GM18508 (cell line): ENCODE measurements at regions not wholly inside any gene's neighbourhood (a gene's known extent, or its start where the extent isn't known, plus 50 kb on each side); places are given as distances from the start of the nearest gene placed in this dataset.
"Not testable (repeated sequence)": the region's sequence is repeated elsewhere in the genome, so short reads cannot be mapped to it uniquely, and the experiment has no call there.

Source experiments
- ATAC-seq: cut with Tn5 transposase; IDR thresholded peaks from one replicate; pipeline ENCODE4 v1.9.1; 2021; ENCODE audit warnings: moderate number of reproducible peaks; ENCODE audit not compliant: insufficient read depth, unreplicated experiment

DNA sequence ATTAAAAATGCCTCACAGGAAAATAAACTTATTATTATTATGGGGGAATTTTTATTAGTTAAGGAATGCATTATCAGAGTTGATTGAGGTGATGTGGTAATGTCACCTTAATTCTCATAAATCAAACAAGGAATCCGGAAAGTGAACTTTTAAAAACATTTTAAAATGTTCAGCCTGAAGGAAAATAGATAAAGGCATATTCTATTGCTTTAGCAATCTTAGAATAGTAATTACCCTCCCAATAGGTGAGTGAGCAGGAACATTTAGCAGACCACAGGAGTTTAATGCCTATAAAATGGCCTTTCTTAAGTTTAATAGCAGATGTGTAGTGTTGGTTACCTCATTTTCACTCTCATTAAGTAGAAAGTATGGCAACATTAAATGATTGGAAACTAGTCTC, 160.9 kb upstream of the MAD2L1 start:
- ATAC-seq, result no peak

DNA sequence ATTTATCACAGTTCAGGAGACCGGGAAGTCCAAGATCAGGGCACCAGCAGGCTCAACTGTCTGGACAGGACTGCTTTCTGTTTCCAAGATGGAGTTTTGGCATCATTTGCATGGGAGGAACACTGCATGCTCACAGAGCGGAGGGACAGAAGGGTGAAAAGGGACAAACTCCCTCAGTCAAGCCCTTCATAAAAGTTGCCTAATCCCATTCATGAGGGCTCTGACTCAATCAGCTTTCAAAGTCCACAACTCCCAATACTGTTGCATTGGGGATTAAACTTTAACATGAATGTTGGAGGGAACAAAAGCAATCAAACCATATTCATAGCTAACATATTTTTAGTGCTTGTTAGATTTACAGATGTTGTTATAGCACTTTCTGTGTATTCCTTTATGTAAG, 158.9 kb upstream of the MAD2L1 start:
- no peak for ATAC-seq

DNA sequence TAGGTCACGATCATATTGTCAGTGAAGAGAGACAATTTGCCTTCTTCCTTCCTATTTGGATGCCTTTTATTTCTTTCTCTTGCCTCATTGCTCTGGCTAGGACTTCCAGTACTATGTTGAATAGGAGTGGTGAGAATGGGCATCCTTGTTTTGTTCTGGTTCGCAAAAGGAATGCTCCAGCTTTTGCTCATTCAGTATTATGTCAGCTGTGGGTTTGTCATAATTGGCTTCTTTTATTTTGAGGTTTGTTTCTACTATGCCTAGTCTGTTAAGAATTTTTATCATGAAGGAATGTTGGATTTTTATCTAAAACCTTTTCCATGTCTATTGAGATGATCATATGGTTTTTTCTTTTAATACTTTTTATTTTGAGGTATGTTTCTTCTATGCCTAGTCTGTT, 152.3 kb upstream of the MAD2L1 start:
- no peak for ATAC-seq

DNA sequence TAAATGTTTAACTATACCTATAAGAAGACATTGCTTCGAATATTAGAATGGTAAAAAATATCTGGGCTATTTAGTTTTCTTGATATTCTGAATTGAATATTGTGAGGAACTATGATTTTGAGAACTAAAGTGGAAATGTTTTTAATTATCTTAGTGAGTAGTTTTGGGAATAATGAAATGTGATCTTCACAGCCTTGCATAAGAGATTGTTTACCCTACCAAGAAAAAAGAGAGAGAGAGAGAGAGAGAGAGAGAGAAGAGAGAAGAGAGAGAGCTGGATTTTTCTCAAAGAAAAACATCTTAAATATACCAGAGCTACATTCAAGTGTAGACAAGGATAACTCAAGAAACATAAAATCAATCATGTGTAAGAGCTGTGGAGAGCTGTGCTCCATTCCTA, 148.7 kb upstream of the MAD2L1 start:
- no peak for ATAC-seq

DNA sequence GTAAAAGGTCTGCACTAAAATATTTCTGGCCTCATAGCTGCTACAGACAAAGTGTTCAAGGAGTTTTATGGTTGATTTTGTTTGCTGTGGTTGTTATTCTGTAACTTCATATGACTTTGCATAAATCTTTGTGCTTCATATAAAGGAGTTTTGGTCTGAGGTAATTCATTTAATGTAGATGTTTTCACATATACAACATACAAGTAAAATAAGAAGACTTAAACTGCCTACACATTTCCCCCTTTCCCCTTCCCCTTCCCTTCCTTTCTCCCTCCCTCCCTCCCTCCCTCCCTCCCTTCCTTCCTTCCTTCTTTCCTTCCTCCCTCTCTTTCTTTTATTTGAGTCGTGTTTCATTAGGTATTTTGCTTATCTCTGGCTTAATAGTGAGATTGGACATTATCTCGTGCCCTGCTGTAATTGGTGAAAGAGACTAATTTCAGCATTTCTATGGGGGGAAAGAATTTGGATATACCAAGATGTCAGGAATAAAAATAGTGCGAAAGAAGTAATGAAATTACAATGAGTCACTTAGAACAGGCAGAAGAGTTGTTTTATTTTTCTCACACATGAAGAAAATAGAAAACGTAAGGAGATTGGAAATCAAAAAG, 144.9 kb upstream of the MAD2L1 start:
- no peak for ATAC-seq

DNA sequence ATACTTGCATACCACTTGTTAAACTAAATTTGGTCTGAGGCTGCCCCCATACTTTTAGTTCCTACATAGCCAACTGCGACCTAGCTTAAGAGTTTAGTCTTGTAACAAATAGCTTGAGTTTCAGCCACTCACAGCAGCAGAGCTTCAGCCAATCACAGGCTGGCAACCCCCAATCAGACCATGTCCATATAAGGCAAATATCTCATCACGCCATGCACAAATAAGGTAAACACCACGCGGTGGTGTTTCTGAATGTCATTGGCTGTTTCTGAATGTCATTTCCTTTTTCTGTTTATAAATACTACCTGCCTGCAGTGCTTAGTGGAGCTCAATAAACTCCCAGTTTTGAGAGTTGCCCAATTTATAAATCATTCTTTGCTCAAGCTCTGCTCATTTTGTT, 143.1 kb upstream of the MAD2L1 start:
- ATAC-seq, result no peak

DNA sequence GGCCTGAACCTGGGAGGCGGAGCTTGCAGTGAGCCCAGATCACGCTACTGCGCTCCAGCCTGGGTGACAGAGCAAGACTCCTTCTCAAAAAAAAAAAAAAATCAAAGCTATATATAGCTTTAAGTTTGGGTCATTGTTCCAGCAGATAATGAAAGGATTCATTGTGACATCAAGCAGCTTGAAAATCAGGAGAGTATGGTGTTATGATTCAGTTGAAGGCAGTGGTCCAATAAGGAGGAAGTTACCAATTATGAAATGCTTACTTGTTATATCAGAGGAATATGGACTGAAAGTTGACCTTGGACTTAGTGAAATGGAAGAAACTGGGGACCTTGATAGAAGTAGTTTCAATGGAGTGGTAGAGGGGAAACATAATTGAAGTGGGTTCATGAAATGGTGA, 140.4 kb upstream of the MAD2L1 start:
- ATAC-seq, result no peak

DNA sequence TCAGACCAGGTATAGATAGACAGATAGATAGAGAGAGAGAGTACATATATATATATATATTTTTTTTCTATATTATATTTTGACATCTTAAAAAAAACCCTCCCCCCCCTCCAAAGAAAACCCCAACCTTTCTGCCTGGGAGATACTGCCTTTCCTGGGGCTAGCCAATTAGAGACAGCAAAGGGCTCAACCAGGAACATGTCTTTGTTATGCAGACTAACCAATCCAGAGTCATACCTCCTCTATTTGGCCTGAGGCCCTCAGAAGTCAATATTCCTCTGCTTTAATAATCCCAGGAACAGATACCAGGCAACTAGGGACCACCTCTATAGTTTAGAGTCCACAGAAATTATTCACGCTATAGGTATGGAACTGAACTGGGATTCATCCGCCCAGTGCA, 135.6 kb upstream of the MAD2L1 start:
- ATAC-seq, result no peak

DNA sequence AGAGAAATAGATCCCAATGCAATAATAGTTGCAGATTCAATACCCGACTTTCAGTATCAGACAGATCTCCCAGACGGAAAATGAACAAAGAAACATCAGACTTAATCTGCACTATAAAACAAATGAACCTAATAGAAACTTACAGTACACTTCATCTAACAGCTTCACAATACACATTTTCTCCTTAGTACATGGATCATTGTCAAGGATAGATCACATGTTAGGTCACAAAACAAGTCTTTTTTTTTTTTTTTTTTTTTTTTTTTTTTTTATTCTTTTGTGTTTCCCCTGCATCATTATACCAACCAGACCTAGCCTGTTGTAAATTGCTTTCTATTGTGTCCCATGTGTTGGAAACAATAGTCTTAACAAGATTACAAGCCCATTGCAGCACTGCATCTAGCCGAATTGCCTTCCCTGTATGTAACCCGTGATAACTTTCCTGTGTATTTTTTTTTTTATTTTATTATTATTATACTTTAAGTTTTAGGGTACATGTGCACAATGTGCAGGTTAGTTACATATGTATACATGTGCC, 134.0 kb upstream of the MAD2L1 start:
- ATAC-seq, result not testable (repeated sequence)

DNA sequence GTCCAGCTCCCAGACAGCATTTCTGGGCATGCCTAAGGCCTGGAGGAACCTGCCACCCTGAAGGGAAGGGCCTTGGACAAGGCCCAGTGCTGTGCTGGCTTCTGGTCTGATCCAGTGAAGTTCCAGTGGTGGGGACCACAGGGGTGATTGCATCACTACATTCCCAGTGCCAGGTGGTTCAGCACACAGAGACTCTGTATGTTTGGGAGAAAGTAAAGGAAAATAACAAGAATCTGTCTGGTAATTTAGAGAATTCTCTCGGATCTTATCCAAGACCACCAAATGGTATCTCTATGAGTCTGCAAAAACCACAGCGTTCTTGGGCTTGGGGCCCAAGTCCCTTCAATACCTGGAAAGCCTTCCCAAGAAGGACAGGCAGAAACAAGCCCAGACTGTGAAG, 131.8 kb upstream of the MAD2L1 start:
- ATAC-seq, result no peak

DNA sequence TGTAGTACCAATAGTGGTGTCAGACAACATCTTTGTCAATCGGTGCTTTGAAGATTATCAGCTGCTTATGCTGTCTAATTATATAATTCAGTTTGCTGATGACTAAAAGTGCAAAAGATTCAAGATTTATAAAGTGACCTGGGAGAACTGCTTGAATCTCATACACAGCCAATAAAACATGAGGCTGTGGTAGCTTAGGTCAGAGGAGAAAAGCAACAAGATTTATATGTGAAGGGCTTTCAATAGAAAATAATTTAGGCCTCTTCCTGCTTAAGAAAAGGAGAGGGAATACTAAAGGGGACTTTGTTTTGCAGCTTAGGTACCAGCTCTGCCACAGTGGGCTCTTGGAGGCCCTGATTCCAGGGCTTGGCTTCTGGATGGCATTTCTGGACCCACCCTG, 111.0 kb upstream of the MAD2L1 start:
- ATAC-seq, result no peak

DNA sequence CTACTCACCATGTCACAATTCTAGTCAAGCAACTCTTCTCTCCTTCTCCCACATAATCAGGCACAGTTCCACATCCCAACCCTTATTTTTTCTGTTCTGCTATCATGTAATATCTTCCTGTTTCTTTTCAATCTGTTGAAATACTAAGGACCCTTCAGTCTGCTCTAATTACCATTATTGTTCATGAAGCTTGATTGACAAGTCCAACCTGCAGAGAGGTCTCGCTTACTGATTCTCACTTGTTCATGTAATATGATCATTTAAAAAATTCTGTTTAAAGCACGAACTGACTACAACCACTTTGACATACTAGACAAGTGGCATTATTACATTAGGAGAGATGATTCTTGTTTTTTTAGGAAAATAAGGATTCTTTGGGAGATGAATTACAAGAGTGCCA, 108.6 kb upstream of the MAD2L1 start:
- no peak for ATAC-seq

DNA sequence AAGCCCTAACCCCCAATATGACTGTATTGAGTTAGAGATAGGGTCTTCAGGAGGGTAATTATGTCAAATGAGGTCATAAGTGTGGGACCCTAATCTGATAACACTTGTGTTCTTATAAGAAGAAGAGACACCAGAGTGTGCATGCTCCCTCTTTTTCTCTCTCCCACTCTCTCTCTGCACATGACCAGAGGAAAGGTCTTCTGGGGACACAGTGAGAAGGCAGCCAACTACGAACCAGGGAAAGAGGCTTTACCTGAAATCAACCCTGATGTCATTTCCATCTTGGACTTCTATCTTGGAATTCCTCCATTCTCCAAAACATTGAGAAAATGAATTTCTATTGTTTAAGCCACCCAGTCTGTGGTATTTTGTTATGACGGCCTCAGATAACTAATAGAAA, 97.2 kb upstream of the MAD2L1 start:
- no peak for ATAC-seq

DNA sequence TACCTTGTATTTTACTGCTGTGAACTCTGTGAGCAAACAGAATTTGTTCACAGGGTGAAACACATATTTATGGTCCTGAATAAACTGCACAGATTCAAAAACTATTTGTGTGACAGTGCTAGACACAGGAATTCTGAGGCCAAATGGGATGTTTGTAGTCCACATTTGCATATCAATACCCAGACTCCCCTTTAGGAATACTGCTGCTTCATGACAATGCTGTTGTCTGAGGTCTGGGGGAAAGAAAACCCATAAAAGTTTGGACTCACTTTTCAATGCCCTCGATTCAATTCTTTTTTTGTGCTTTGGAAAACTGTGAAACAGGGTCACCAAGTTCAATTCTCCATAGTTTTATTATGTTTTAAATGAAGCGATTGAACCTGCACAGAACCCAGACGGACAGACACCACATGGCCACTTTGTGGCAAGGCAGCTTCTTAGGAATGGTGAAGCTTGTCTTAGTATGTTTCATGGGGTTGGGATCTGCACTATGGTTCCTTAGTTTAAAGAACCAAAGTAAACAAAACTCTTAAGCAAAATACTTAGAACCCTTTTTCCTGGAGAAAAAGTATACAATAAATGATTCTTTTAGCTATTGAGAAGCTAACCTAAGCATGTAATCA, 92.3 kb upstream of the MAD2L1 start:
- ATAC-seq, result no peak

DNA sequence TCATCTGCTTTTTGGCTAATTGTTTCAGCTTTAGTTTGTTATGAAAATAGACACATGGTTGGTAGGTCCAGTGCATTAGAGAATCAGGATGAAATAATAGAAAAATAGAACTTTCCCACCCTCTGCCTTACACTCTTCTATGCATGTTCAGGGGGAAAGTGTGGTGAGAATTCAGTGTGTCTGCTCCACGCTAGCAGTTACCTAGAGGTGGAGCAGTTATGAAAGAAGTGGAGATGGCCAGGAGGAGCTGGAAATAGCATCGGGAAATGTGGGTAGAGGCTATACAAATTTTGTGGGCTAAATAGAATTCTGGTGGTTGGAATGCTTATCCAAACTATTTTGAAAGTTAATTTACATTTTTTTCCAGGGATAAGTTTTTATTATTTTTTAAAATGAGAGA, 91.4 kb upstream of the MAD2L1 start:
- no peak for ATAC-seq

DNA sequence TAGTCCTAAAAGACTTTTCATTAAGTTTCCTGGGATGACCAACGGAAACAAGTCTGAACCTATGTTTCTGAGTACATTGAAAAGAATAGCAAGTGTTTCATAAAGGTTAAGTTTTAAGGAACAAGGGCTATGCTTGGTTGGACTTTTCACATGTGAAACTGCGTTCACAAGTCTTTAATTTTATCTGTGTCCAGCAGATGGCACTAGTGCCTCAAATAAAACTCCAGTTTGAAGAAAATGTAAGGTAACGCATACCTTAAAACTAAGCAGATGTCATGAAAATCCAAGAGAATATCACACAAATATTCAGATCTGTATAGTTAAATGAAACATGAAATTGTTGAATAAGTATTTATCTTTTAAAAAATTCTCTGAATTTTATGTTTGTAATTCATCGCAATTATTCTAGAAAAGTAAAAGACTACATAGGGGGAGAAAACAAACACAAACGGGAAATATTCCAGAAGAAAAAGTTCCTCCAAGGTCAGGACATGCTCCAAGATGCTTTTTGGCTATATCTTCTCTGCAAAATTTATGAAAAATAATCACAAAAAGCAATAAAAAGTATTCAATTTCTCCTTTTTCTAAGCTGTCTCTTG, 89.6 kb upstream of the MAD2L1 start:
- no peak for ATAC-seq

DNA sequence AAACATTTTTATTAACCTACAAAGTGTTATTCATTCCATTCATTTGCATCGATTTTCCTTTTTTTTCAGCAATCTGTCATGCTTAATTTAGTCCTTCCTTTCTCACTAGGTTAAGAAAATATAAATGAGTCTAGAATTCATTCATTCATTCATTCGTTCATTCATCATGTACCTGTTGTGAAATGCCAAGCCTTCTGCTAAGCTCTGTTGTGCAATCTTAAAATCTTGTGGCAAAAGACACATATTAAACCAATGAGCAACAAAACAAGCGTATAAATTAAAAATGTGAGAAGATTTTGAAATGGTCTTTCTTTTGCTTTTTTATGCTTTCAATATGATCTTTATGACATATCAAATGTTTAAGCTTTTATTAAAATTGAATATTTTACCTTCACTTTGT, 88.6 kb upstream of the MAD2L1 start:
- ATAC-seq, result no peak

DNA sequence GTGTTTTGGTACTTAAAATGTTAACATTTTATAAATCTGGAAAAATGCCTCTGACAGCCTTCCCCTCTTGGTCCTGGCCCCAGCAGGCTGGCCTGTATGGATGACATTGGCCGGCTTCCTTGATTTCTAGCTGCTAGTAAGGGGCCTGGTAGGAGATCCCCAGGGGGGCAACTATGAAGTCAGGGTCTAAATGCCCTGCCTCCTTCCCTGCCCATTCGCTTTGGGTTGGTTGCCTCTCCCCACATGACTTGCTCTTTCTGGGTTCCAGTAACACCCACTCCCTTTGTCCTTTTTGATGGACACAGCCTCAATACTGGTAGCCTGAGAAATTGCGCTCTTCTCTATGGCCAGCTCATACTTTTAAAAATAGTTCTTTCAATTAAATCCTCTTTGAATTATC, 78.0 kb upstream of the MAD2L1 start:
- no peak for ATAC-seq

DNA sequence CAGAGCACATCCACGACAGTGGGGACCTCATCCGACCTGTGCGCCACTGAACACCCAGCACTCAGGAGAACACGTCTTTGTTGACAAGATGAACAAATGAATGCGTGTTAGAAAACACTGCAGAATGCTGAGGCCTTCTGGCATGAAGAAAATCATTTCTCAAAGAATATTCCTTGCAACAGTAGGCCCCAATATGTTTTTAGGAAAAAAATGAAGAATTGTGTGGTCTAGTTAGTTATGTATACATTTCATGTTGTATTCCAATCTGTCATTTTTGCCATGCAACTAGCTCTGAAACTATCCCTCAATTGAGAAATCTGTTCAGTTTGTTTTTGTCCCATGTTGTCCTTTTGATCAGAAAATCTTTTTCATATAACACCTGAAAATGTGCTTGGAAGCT, 77.4 kb upstream of the MAD2L1 start:
- ATAC-seq, result no peak

DNA sequence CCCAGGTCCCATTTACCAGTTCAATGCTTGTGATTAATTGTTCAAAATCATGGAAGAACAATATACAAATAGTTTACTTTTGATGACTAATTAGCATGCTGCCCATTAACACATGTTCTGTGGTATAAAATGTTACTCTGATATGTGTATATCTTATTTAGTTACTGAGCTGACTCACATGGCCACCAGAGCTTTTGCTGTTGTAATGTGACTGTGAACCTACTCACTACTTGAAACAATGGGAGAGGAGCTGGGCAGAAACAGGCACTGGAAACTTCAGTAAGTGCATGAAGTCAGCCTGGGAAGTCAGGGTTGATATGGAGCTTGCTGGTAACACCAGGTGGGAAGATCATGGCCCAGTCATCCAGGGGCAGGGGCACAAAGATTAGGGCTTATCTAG, 72.7 kb upstream of the MAD2L1 start:
- no peak for ATAC-seq

DNA sequence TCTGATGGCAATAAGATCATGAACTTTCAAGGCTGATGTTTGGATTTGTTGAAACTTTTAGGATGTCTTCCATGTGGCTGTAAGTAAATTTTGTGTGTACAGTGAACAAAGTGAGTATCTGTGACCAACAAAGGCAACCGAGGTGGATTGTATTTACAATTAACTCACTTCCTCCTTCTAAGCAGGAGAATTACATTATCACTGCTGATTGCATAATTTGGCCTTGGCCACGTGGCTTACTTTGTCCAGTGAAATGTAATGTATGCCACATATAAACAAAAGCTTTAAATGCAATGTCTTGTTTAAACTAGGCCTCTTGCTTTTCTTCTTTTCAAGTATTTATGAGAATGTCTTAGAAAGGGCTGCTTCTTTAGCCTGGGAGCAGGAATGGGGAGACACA, 66.3 kb upstream of the MAD2L1 start:
- ATAC-seq, result no peak

DNA sequence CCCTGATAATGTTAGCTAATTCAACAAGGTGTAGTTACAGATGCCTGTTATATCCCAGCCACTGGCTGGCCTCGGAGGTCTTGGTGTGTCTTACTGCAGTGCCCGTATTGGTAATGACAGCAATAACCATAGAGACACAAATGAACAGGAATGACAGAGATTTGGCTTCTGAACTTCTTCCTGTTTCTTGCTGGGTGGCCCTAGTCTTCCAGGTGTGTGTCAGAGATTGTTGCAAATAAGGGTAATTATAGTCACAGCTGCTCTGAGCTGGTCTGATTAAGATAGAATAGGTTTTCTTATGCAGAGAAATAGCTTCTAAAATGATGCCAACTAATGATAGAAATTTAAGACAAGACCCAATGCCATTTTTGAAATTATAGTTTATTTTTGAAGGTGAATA, 64.1 kb upstream of the MAD2L1 start:
- no peak for ATAC-seq
